H1 (cell line): ENCODE measurements at regions not wholly inside any gene's neighbourhood (a gene's known extent, or its start where the extent isn't known, plus 50 kb on each side); places are given as distances from the start of the nearest gene placed in this dataset.

Experiments
- CREB1 ChIP-seq: IDR thresholded peaks from 2 replicates; pipeline ENCODE4 v1.6.1; 2012; ENCODE audit warnings: inconsistent platforms
- JUND ChIP-seq: IDR thresholded peaks from 2 replicates; pipeline ENCODE4 v1.6.1; 2011; ENCODE audit warnings: mild to moderate bottlenecking, improper control_type of control experiment, low read length
- KDM4A ChIP-seq: IDR thresholded peaks from one replicate; pipeline ENCODE4 v1.7.1; 2012; ENCODE audit warnings: low read depth, mild to moderate bottlenecking, moderate library complexity, low read length, inconsistent platforms; ENCODE audit not compliant: severe bottlenecking
- RAD21 ChIP-seq, 2 experiments: IDR thresholded peaks in 1 of 2; conservative IDR thresholded peaks in 1 of 2; 2 replicates each; pipeline ENCODE4 v1.6.1; 2011; ENCODE audit warnings: low read depth in 2 of 2, low read length in 2 of 2, improper control_type of control experiment in 1 of 2, inconsistent platforms in 1 of 2, mild to moderate bottlenecking in 1 of 2, moderate library complexity in 1 of 2
- RBBP5 ChIP-seq: IDR thresholded peaks from 2 replicates; pipeline ENCODE4 v1.7.1; 2012; ENCODE audit warnings: low read depth, mild to moderate bottlenecking, inconsistent platforms, low read length, moderate library complexity, borderline replicate concordance
- SP1 ChIP-seq: IDR thresholded peaks from 2 replicates; pipeline ENCODE4 v1.6.1; 2011; ENCODE audit warnings: low read depth, low read length

DNA sequence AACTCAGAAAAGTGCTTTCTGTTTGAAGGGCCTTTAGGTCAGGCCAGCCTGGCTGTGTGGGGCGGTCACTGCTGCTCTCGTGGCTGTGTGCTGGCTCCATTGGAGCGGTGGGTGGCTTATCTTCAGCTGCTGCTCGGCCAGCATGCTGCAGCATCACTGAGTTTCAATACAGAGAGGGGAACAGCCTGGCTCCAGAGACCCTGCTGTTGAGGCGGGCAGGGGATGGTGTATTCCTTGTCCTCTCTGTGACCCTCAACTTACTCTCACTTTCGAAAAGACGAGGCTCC, 248.5 kb upstream of the ONECUT1 start (continued):
- TF ChIP-seq RAD21 (IDR thresholded peaks at IDR 0.05 in 1 of 2, conservative IDR thresholded peaks at IDR 0.05 in 1 of 2; ENCODE audit: low read depth in 2 of 2, low read length in 2 of 2), result no peak
- TF ChIP-seq RBBP5, result no peak
- TF ChIP-seq KDM4A, result no peak
- TF ChIP-seq SP1, result no peak
- TF ChIP-seq JUND, result no peak
- TF ChIP-seq CREB1, result no peak
